NCI-H526 treated with DMSO at 0.1 percent for 48 hours (cell line): ENCODE measurements at regions not wholly inside any gene's neighbourhood (a gene's known extent, or its start where the extent isn't known, plus 50 kb on each side); places are given as distances from the start of the nearest gene placed in this dataset.
"Not testable (repeated sequence)": the region's sequence is repeated elsewhere in the genome, so short reads cannot be mapped to it uniquely, and the experiment has no call there.

Source experiments
- DNase-seq: peaks from one replicate; lab custom pipeline; 2025; lab: John Stamatoyannopoulos, UW

GRCh38 chrX:116289592-116289991 lies 119.0 kb downstream of the AGTR2 start:
- no peak for DNase-seq

GRCh38 chrX:116290359-116290758 lies 119.8 kb downstream of the AGTR2 start:
- no peak for DNase-seq

- DNase-seq = no peak
These were observed 121.6 kb downstream of the AGTR2 start for GRCh38 chrX:116292183-116292582.

- DNase-seq = no peak
These were observed 128.4 kb downstream of the AGTR2 start for GRCh38 chrX:116298956-116299355.

- DNase-seq = no peak
These were observed 130.2 kb upstream of the SLC6A14 start for GRCh38 chrX:116306218-116306617.

- no peak for DNase-seq
These were observed 119.0 kb upstream of the SLC6A14 start for GRCh38 chrX:116317409-116317808.

GRCh38 chrX:116318672-116319071 lies 117.7 kb upstream of the SLC6A14 start:
- DNase-seq = no peak

GRCh38 chrX:116321711-116322110 lies 114.7 kb upstream of the SLC6A14 start:
- no peak for DNase-seq

- DNase-seq = not testable (repeated sequence)
These were observed 104.4 kb upstream of the SLC6A14 start for GRCh38 chrX:116332026-116332425.

- not testable (repeated sequence) for DNase-seq
These were observed 101.6 kb upstream of the SLC6A14 start for GRCh38 chrX:116334797-116335196.

GRCh38 chrX:116339407-116339806 lies 97.0 kb upstream of the SLC6A14 start:
- peak; percentile 6 for DNase-seq

GRCh38 chrX:116342903-116343302 lies 93.5 kb upstream of the SLC6A14 start:
- DNase-seq = no peak

GRCh38 chrX:116345958-116346357 lies 90.4 kb upstream of the SLC6A14 start:
- no peak for DNase-seq

- no peak for DNase-seq
These were observed 79.1 kb upstream of the SLC6A14 start for GRCh38 chrX:116357329-116357728.

- no peak for DNase-seq
These were observed 57.4 kb upstream of the SLC6A14 start for GRCh38 chrX:116378961-116379360.

GRCh38 chrX:116379854-116380253 lies 56.6 kb upstream of the SLC6A14 start:
- DNase-seq = no peak

GRCh38 chrX:116384406-116384954 lies 51.9 kb upstream of the SLC6A14 start:
- no peak for DNase-seq
